GM18858 (cell line): ENCODE measurements at regions not wholly inside any gene's neighbourhood (a gene's known extent, or its start where the extent isn't known, plus 50 kb on each side); places are given as distances from the start of the nearest gene placed in this dataset.

ENCODE experiments used
- ATAC-seq: cut with Tn5 transposase; IDR thresholded peaks from one replicate; pipeline ENCODE4 v1.9.1; 2021; ENCODE audit not compliant: unreplicated experiment

GRCh38 chr2:62566847-62567246 lies 60.9 kb upstream of the TMEM17 start:
- ATAC-seq: no peak

- ATAC-seq: no peak
Observed at GRCh38 chr2:62565309-62565908, 59.4 kb upstream of the TMEM17 start.

DNA sequence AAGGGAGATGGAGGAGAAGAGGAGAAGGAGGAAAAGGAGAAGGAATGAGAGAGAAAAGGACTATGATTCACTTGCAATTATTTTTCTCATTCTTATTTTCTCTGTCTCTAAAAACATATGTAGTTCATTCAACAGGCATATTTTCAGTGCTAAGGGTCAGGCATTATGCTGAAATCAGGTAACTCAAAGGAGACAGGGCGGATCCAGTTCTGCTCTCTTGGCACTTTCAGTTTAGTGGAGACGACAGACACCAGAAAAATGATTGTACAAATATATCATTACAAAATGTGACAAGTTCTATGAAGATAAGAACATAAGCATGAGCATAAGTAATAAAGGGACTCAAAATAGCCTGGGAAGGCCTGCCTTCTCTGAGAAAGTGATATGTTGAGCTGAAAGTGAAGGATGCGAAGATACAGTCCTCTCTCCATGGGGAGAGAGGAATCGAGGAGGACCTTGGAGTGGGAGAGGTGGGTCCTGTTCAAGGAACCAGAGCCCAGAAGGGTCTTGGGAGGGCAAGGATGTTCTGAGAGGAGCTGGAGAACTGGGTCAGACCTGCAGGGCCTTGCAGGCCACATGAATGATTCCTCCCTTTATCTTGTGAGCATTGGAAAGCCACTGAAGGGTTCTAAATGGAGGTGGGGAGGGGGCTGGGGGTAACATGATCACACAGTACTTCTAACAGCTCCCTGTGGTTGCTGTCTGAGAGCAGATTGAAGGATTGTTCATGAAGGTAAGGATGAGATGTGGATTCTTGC lies 58.6 kb upstream of the TMEM17 start:
- no peak for ATAC-seq

GRCh38 chr2:62561586-62561985 lies 55.6 kb upstream of the TMEM17 start:
- ATAC-seq: no peak

DNA sequence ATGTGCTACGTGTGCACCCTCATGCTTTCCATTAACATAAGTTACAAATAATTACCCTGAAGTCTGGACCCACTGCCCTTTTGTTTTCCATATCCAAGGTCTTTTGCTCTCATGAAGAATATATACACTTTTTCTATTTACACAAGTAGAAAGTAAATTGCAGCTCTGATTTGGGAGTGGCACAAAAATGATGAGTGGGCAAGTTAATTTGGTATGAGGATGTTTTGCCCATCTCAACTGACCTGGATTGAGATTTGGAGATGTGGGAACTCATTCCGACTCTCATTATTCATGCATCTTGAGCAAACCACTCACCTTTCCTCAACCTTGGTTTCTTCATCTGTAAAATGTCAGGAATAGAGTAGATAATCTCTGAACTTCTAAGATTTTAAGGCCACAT lies 53.6 kb upstream of the TMEM17 start:
- ATAC-seq: no peak

DNA sequence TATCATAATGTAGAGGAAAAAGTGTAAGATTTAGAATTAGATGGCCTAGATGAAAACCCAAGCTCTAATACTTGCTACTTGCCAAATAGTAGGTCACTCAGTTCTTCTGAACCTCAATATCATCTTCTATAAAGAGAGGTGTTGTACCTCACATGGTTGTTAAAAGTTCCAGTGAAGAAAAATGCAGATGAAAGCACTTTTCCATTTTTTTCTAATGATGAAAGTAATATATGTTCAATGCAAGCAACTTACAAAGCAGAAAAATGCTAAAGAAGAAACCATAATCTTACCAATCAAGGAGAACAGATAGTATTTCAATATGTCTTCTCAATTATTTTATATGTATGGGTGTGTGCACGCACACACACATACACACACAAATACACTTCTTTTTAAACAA lies 52.7 kb upstream of the TMEM17 start:
- no peak for ATAC-seq

DNA sequence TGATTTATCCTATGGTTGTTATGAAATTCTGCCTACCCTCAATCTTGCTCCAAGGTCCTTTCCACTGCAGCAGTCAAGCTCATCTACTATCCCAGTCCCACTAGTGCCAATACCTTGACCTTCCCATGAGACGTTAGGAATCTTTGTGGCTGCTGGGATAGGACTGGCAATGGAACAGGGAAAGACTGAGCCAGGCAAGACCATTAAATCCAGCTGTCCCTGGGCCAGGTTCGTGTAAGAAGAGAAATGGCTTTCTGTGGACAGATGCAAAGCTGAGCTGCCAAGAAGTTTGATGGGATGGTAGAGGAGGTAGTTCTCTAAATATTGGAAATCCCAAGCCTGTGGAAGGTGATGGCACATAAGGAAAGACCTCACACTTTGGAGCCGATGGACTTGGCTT lies 50.1 kb upstream of the TMEM17 start:
- ATAC-seq: no peak
